Tibial artery (tissue), 4 donors: ENCODE measurements at regions not wholly inside any gene's neighbourhood (a gene's known extent, or its start where the extent isn't known, plus 50 kb on each side); places are given as distances from the start of the nearest gene placed in this dataset.
"Not testable (repeated sequence)": the region's sequence is repeated elsewhere in the genome, so short reads cannot be mapped to it uniquely, and the experiment has no call there.

Experiments
- DNase-seq, 2 donors: peaks; one replicate each; pipeline ENCODE4 v3.0.0-alpha.2; 2019
- H3K27ac ChIP-seq, 2 donors: fragments of 200-600 bp; sonication (generic) in 1 of 2; 1 replicate in 1 of 2; 2 replicates in 1 of 2; pipeline ENCODE4 v1.5.1; 2018 to 2019; ENCODE audit warnings: mild to moderate bottlenecking in 1 of 2
- H3K27me3 ChIP-seq, 2 donors: fragments of 200-600 bp; sonication (generic) in 1 of 2; one replicate each; pipeline versions ENCODE4 v1.5.1 to v1.6.0; 2016 to 2019
- H3K36me3 ChIP-seq, 3 donors: fragments of 200-600 bp; sonication (generic) in 2 of 3; one replicate each; pipeline ENCODE4 v1.5.1; 2016 to 2019; ENCODE audit warnings: mild to moderate bottlenecking in 2 of 3
- H3K4me1 ChIP-seq, 4 donors: fragments of 200-600 bp; sonication (generic) in 2 of 4; 1 replicate in 3 of 4; 2 replicates in 1 of 4; pipeline ENCODE4 v1.5.1; 2016 to 2019
- H3K4me3 ChIP-seq, 2 donors: fragments of 200-600 bp; sonication (generic) in 1 of 2; 1 replicate in 1 of 2; 2 replicates in 1 of 2; pipeline ENCODE4 v1.5.1; 2018 to 2019; ENCODE audit warnings: mild to moderate bottlenecking in 2 of 2
- H3K9me3 ChIP-seq, 3 donors: fragments of 200-600 bp; sonication (generic) in 1 of 3; one replicate each; pipeline ENCODE4 v1.5.1; 2016 to 2019
- CTCF ChIP-seq, 2 experiments: fragments of 200-600 bp in 1 of 2; fragments of 450-650 bp in 1 of 2; IDR thresholded peaks; one replicate each; pipeline ENCODE4 v1.5.1; 2017 to 2019; ENCODE audit warnings: antibody characterized with exemption in 2 of 2, mild to moderate bottlenecking in 1 of 2, moderate library complexity in 1 of 2
- intact Hi-C: fragments of 100-400 bp; cut with DNase I; formaldehyde crosslinking; loops from one replicate; pipeline ENCODE4 v1.15.0; 2023; ENCODE audit warnings: low total_unique reads

- intact Hi-C loops, result no loop called here
Observed at GRCh38 chrX:497186-498014, 110.7 kb upstream of the PPP2R3B start.

GRCh38 chrX:498901-499300, 112.2 kb upstream of the PPP2R3B start:
- H3K4me3 ChIP-seq, H3K27ac ChIP-seq, H3K36me3 ChIP-seq, intact Hi-C loops, H3K4me1 ChIP-seq, H3K9me3 ChIP-seq, DNase-seq: not testable (repeated sequence)
- H3K27me3 ChIP-seq, result peaks cover 0 to 30% of the 10 kb centered on the region in 2 donors

More at GRCh38 chrX:497186-498014, 110.7 kb upstream of the PPP2R3B start:
- no peaks in the 10 kb centered on the region for H3K36me3 ChIP-seq
- no peak for TF ChIP-seq CTCF (IDR thresholded peaks at IDR 0.05)
- peaks cover 0 to 5% (median 0%) of the 10 kb centered on the region in 4 donors for H3K4me1 ChIP-seq
- no peak overlapping the region for H3K27ac ChIP-seq
- peaks cover 0 to 30% of the 10 kb centered on the region in 2 donors for H3K27me3 ChIP-seq
- no peaks in the 10 kb centered on the region for H3K9me3 ChIP-seq
- no peak for DNase-seq
- no peak overlapping the region for H3K4me3 ChIP-seq

GRCh38 chrX:499870-500364, 113.2 kb upstream of the PPP2R3B start:
- DNase-seq, result no peak
- no peak for TF ChIP-seq CTCF (IDR thresholded peaks at IDR 0.05)
- Histone ChIP-seq H3K4me1 (peaks cover 0 to 5% (median 0%) of the 10 kb centered on the region in 4 donors), H3K4me3 (no peak overlapping the region), H3K36me3 (no peaks in the 10 kb centered on the region), H3K27ac (no peak overlapping the region), H3K27me3 (peaks cover 0 to 25% of the 10 kb centered on the region in 2 donors), H3K9me3 (no peaks in the 10 kb centered on the region)
- intact Hi-C loops, result no loop called here

- intact Hi-C loops, result no loop called here
- Histone ChIP-seq H3K4me1 (peaks cover 0 to 5% (median 0%) of the 10 kb centered on the region in 4 donors), H3K4me3 (no peak overlapping the region), H3K27me3 (peaks cover 0 to 25% of the 10 kb centered on the region in 2 donors), H3K9me3 (no peaks in the 10 kb centered on the region), H3K27ac (no peak overlapping the region), H3K36me3 (no peaks in the 10 kb centered on the region)
- DNase-seq, result no peak
- no peak for TF ChIP-seq CTCF (IDR thresholded peaks at IDR 0.05)
Observed at GRCh38 chrX:500481-501010, 113.8 kb upstream of the PPP2R3B start.

- DNase-seq, result no peak
- TF ChIP-seq CTCF (IDR thresholded peaks at IDR 0.05), result no peak
- intact Hi-C loops, result no loop called here
Observed at GRCh38 chrX:506341-506740, 119.6 kb upstream of the PPP2R3B start.

GRCh38 chrX:508163-508562, 121.5 kb upstream of the PPP2R3B start:
- peaks cover 0 to 2% of the 10 kb centered on the region in 2 donors for H3K27me3 ChIP-seq
- no peaks in the 10 kb centered on the region for H3K4me1 ChIP-seq
- H3K27ac ChIP-seq, result no peak overlapping the region
- no peak overlapping the region for H3K4me3 ChIP-seq
- no peaks in the 10 kb centered on the region for H3K9me3 ChIP-seq
- TF ChIP-seq CTCF (IDR thresholded peaks at IDR 0.05), result no peak
- intact Hi-C loops, result no loop called here
- DNase-seq, result no peak
- H3K36me3 ChIP-seq, result no peaks in the 10 kb centered on the region

More at GRCh38 chrX:506341-506740, 119.6 kb upstream of the PPP2R3B start:
- Histone ChIP-seq H3K4me1 (no peaks in the 10 kb centered on the region), H3K27ac (no peak overlapping the region), H3K9me3 (no peaks in the 10 kb centered on the region), H3K36me3 (no peaks in the 10 kb centered on the region), H3K27me3 (peaks cover 0 to 6% of the 10 kb centered on the region in 2 donors), H3K4me3 (no peak overlapping the region)

GRCh38 chrX:508821-509220, 121.8 kb upstream of the SHOX start:
- H3K4me3 ChIP-seq, intact Hi-C loops, H3K36me3 ChIP-seq, H3K4me1 ChIP-seq, H3K9me3 ChIP-seq, H3K27me3 ChIP-seq, DNase-seq, H3K27ac ChIP-seq: not testable (repeated sequence)

GRCh38 chrX:511089-511488, 119.5 kb upstream of the SHOX start:
- H3K27me3 ChIP-seq, H3K27ac ChIP-seq, H3K4me3 ChIP-seq, H3K36me3 ChIP-seq, H3K9me3 ChIP-seq, H3K4me1 ChIP-seq, DNase-seq, intact Hi-C loops: not testable (repeated sequence)
